HG03439 (cell line): ENCODE measurements at regions not wholly inside any gene's neighbourhood (a gene's known extent, or its start where the extent isn't known, plus 50 kb on each side); places are given as distances from the start of the nearest gene placed in this dataset.

ENCODE experiments used
- ATAC-seq: cut with Tn5 transposase; IDR thresholded peaks from one replicate; pipeline ENCODE4 v1.9.1; 2021; ENCODE audit warnings: mild to moderate bottlenecking, moderate library complexity; ENCODE audit not compliant: unreplicated experiment

DNA sequence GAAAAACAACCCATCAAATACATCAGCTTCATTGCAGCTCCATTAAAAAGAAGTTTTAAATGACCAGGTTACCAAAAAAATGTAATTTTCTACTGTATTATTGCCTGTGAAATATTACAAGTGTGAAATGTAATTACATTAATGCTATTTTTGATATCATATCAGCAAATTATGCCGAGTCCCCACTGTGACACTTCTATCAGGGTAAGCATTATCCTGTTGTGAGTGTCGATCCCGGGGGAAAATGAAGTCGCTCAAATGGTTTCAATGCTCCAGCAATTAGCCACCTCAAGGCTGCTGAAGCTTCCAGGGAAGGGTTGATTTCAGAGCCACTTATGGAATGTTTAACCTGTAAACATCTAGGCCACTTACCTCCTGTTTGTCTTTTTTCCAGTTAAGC, 70.4 kb downstream of the RCN1 start:
- ATAC-seq: no peak

- ATAC-seq: no peak
These were observed 71.5 kb downstream of the RCN1 start for GRCh38 chr11:32162351-32162750.

DNA sequence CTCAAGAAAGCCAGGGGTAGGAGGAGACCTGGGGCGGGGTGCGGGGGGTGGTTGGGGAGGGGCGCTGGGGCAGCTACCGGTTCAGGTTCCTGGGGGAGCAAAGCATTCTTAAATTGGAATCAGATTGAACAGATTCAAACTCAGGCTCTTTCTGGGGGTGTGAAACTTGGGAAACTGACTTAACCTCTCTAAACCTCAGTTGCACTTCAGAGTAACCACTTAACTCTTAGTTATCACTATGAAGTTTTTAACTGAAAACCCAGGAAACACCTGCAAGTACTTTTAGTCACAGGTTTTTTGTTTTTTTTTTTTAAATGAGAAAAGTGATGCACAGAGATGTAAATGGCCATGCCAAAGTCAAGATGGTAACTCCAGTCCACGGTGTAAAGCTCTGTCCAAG, 72.0 kb downstream of the RCN1 start:
- no peak for ATAC-seq

GRCh38 chr11:32163557-32163956, 72.7 kb downstream of the RCN1 start:
- no peak for ATAC-seq

DNA sequence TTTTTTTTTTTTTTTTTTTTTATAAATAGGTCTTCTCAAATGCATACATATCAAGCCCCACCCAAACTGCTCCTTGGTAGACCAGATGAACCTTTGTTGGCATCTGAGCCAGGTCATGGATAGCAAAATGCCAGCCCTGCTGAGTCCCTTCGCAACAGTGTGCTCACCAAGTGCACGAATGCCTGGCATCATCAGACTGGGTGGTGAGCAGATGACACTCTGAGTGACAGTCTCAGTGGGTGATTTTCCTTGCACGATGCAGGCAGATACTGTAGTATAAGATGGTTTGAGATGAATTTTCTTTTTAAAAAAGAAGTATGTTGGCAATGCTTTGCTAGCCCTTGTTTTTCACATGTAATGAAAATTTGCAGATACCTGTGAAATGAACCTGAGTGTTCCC, 74.0 kb downstream of the RCN1 start:
- ATAC-seq: no peak

DNA sequence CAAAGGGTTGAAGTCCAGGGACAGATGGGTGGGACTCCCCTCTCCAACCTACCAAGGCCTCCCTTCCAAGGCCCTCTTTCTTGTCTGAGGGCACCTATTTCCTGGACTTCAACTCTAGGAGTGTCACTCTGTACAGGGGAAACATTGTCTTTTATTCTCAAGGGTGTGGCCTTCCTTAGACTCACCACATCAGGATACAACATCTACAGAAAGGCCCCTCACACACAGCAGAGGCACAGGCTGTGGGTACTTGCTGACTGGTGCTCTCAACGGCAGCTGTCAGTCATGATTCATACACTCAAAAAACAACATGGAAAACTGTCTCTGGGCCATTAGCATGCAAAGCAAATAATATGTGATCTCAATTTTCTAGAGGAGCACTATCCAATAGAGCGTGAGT, 78.0 kb downstream of the RCN1 start:
- ATAC-seq: no peak

- no peak for ATAC-seq
These were observed 80.6 kb downstream of the RCN1 start for GRCh38 chr11:32171445-32171844.

DNA sequence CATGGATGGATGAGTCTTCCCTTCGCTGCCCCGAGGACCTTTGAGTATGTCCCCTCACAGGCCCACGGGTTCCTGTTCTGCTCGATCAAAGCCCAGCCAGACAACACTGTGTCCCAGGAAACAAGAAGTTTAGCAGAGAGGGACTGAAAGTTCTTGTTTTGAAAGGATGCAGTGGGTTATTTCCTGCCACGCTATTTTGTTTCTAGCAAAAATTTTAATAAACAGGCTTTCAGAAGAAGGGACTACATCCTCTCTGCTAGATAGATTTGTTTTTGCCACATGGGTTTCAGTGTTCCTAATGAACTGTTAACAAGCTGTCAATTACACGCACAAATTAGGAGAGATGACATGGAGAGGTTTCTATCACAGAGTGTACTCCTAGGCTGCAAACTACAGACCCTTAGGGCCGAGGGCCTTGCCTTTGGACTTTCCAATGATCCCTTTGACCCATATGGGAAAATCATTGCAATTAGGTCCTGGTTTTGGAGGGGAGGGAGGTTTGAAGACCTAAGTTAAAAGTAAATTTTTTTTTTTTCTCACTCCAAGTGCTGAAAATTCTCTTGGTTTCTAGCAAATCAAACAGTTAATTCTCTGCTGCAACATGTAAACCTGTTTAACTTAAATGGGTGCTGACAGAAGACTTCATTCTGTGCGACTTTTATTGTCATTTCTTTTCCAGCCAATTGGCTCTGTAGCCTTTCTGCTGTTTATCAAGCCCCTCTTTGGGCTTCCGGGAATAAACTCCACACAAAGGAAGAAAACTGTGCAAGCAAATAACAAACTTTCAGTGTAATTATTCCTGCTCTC, 81.4 kb downstream of the RCN1 start:
- no peak for ATAC-seq

- ATAC-seq: no peak
These were observed 82.3 kb downstream of the RCN1 start for GRCh38 chr11:32172848-32173834.

DNA sequence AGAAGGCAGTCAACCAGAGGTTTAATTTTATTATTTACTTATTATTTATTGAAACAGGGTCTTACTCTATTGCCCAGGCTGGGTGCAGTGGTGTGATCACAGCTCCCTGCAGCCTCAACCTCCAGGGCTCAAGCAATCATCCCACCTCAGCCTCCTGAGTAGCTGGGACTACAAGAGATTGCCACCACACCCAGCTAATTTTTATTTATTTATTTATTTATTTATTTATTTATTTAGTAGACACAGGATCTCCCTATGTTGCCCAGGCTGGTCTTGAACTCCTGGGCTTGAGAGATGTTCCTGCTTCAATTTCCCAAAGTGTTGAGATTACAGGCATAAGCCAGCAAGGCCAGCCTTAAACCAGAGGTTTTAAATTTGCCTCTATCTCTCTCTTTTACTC, 83.1 kb downstream of the RCN1 start:
- no peak for ATAC-seq

- no peak for ATAC-seq
These were observed 85.5 kb downstream of the RCN1 start for GRCh38 chr11:32176223-32176934.

GRCh38 chr11:32178692-32179091, 87.8 kb downstream of the RCN1 start:
- no peak for ATAC-seq

DNA sequence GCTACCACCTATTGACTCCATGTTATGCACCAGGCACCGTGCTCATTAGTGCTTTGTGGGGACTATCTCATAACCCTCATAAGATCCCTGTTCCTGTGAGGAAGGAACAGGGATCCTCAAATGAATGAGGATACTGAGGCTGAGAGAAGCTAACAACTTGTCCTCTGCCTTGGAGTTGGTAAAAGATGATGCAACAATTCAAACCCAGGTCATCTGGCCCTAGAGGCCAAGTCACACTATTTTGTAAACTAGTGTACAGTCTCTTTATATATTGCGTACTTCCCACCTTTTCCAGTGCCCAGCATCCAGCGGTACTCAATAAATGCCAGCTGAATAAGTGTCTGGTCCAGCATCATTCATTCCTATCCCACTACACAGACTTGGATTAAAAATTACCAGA, 92.6 kb downstream of the RCN1 start:
- ATAC-seq: no peak

DNA sequence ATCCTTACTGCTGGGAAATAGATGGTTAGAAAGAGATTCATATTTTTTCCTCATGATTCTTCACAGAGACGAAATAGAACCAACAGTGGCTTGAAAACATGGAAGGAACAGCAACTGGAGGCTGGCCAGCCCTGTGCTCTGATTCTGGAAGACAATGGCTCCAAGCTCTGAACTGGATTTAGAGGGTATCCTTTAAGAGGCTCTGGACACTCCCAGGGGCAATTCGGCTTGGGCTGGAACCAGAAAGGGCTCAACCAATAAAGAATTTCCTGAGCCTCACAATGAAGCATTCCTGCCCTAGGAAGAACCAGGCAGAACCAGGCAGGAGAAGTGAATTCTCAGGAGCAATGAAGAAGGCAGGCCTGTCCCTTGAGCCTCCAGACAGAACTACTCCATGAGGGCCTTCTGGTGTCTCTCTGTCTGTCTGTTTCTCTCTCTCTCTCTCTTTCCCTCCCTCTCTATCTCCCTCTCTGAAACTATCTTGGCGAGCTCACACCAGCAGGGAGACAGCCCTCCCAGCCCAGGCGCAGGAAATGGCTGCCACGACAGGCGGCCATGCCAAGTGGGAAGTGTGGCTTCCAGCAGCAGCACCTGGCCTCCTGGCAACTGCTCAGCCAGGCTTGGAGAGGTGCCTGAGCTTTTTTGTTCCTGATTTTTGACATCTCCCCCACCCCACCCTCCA, 93.3 kb downstream of the RCN1 start:
- ATAC-seq: no peak

- ATAC-seq: no peak
These were observed 94.0 kb downstream of the RCN1 start for GRCh38 chr11:32184723-32185376.

GRCh38 chr11:32186118-32186517, 95.2 kb downstream of the RCN1 start:
- no peak for ATAC-seq

GRCh38 chr11:32187111-32187510, 96.2 kb downstream of the RCN1 start:
- no peak for ATAC-seq

GRCh38 chr11:32188785-32189184, 97.9 kb downstream of the RCN1 start:
- no peak for ATAC-seq

DNA sequence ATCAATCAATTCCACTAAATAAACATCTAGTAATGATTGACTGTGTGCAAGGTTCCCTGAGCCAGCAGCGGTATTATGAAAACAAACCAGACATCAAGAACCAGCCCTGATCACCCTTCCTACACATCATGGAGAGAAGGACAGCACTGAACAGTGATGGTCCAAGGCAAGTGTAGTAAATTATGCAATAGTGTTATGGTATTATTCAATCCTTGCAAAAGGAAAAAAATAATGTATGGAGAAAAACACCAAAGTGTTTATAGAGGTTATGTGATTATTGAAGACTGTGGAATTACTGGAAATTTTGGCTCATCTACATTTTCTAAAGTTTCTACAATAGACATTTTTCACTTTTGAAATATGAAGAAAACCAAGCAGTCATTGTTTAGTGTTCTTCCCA, 105.3 kb downstream of the RCN1 start:
- no peak for ATAC-seq

DNA sequence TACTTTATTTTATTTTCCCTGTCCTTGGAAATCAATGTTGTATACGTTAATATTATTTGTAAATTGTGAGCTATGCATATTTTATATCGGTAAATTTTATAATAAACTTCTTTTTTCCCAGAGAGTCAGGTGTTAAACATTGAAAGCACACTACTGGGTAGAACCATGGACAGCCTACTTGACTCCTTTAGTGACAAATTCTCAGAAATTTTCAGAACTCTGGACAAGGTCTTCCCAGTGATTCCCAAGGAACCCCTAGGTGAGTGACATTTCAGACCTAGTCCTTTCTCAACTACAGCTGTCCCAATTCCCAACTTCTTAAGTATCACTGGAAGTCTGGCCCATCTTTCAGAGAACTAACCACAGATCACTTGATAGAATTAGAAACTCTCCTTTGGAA, 107.2 kb downstream of the RCN1 start:
- no peak for ATAC-seq
